GM23248 (cell line): ENCODE measurements at regions not wholly inside any gene's neighbourhood (a gene's known extent, or its start where the extent isn't known, plus 50 kb on each side); places are given as distances from the start of the nearest gene placed in this dataset.

Experiments used
- DNase-seq: peaks from one replicate; pipeline ENCODE4 v3.0.0-alpha.2; 2015
- H2AFZ ChIP-seq: fragments of 200-600 bp; sonication (generic); 2 replicates; pipeline ENCODE4 v1.6.1; 2016; ENCODE audit warnings: antibody characterized with exemption
- H3F3A ChIP-seq: fragments of 200-600 bp; sonication (generic); 2 replicates; pipeline ENCODE4 v1.6.1; 2016; ENCODE audit warnings: mild to moderate bottlenecking, antibody characterized with exemption, mixed run types; ENCODE audit not compliant: insufficient read depth
- H3K27ac ChIP-seq: fragments of 200-600 bp; sonication (generic); 2 replicates; pipeline ENCODE4 v1.5.1; 2016; ENCODE audit warnings: mild to moderate bottlenecking
- H3K27me3 ChIP-seq: fragments of 200-600 bp; sonication (generic); replicated peaks from 2 replicates; pipeline ENCODE4 v1.6.1; 2016; ENCODE audit warnings: mild to moderate bottlenecking; ENCODE audit not compliant: insufficient read depth
- H3K36me3 ChIP-seq: fragments of 200-600 bp; sonication (generic); 2 replicates; pipeline ENCODE4 v1.6.1; 2016; ENCODE audit warnings: low read depth, mild to moderate bottlenecking
- H3K4me1 ChIP-seq: fragments of 200-600 bp; sonication (generic); 2 replicates; pipeline ENCODE4 v1.6.1; 2016; ENCODE audit warnings: mild to moderate bottlenecking; ENCODE audit not compliant: insufficient read depth
- H3K4me2 ChIP-seq: fragments of 200-600 bp; sonication (generic); one replicate; pipeline ENCODE4 v1.6.1; 2016; ENCODE audit warnings: mild to moderate bottlenecking; ENCODE audit not compliant: unreplicated experiment
- H3K4me3 ChIP-seq: fragments of 200-600 bp; sonication (generic); 2 replicates; pipeline ENCODE4 v1.5.1; 2016; ENCODE audit warnings: mild to moderate bottlenecking
- H3K79me2 ChIP-seq: fragments of 200-600 bp; sonication (generic); 2 replicates; pipeline ENCODE4 v1.6.1; 2016; ENCODE audit warnings: mild to moderate bottlenecking; ENCODE audit not compliant: insufficient read depth
- H3K9ac ChIP-seq: fragments of 200-600 bp; sonication (generic); 2 replicates; pipeline ENCODE4 v1.6.1; 2016; ENCODE audit warnings: mild to moderate bottlenecking
- H3K9me2 ChIP-seq: fragments of 200-600 bp; sonication (generic); 2 replicates; pipeline ENCODE4 v1.6.1; 2016; ENCODE audit warnings: mixed run types, mild to moderate bottlenecking, moderate library complexity; ENCODE audit not compliant: insufficient read depth
- H3K9me3 ChIP-seq: fragments of 200-600 bp; sonication (generic); one replicate; pipeline ENCODE4 v1.6.1; 2017; ENCODE audit warnings: low read depth
- H4K20me1 ChIP-seq: fragments of 200-600 bp; sonication (generic); 2 replicates; pipeline ENCODE4 v1.6.0; 2016; ENCODE audit not compliant: insufficient read depth
- EZH2 ChIP-seq: fragments of 200-600 bp; sonication (generic); IDR thresholded peaks from 2 replicates; pipeline ENCODE4 v1.6.1; 2018; ENCODE audit warnings: antibody characterized with exemption, mild to moderate bottlenecking; ENCODE audit not compliant: insufficient read depth, poor library complexity, severe bottlenecking
- EZH2phosphoT487 ChIP-seq: fragments of 200-600 bp; sonication (generic); IDR thresholded peaks from 2 replicates; pipeline ENCODE4 v1.6.1; 2018; ENCODE audit warnings: antibody characterized with exemption, moderate library complexity, mild to moderate bottlenecking, low read depth; ENCODE audit not compliant: insufficient read depth
- WGBS, 2 experiments: methylation state at CpG; one replicate each; pipeline ENCODE4 v1.1.6; 2015 to 2017; ENCODE audit warnings: low lambda C conversion rate in 2 of 2, low coverage in 1 of 2; ENCODE audit errors: missing lambda C conversion rate in 2 of 2; 5-methylcytosine and 5-hydroxymethylcytosine counted together
- in situ Hi-C: fragments of 300-500 bp; cut with MboI; formaldehyde crosslinking; loops from 2 replicates; pipeline ENCODE4 v1.15.0; 2020

DNA sequence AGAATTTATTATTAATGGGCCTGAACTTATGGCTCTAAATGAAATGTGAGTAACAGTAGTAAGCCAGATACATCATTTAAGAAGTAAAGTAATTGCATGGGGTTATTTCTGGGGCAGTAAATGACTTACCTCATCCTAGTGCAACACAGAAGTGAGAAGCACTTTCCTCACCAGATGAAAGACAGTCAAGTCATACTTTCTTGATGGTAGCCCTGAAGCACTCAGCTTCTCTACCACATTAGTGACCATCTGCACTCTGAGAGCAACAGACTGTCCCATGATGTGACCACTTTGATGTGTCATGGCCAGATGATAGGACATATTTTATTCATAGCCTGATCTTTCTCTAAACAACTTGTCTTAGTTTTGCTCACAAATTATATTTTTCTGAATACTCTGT, 369.5 kb upstream of the PHF14 start:
- Histone ChIP-seq H3K4me3 (no peak overlapping the region), H3K9me2 (no peaks in the 10 kb centered on the region), H3K79me2 (no peaks in the 10 kb centered on the region), H3K4me2 (no peak overlapping the region), H4K20me1 (no peaks in the 10 kb centered on the region), H3K9ac (no peak overlapping the region), H3K4me1 (no peaks in the 10 kb centered on the region), H3K36me3 (no peaks in the 10 kb centered on the region), H3F3A (no peaks in the 10 kb centered on the region), H3K9me3 (no peaks in the 10 kb centered on the region), H2AFZ (no peak overlapping the region), H3K27ac (no peak overlapping the region), H3K27me3 (no peaks in the 10 kb centered on the region)
- no peak for DNase-seq
- in situ Hi-C loops = no loop called here
- TF ChIP-seq EZH2phosphoT487 (no peak), EZH2 (no peak)

DNA sequence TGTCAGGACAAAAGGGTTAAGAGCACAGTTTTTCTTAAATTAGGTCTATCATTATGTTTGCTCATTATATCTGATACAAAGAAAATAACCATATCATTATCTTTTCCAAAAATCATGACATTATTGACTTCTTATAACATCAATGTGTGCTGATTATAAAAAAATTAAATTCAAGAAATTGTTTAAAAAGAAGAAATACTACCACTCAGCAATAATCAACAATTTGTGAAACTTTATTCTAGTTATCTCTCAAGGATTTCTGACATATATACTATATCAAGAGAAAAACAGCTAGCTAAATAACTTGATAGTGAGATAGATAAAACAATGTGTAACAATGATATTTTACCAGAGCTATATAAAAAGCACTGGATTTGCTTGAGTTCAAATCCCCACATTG, 360.7 kb upstream of the PHF14 start:
- no peak for TF ChIP-seq EZH2phosphoT487
- TF ChIP-seq EZH2 = no peak
- Histone ChIP-seq H3K36me3 (no peaks in the 10 kb centered on the region), H3K9me2 (no peaks in the 10 kb centered on the region), H3K79me2 (no peaks in the 10 kb centered on the region), H3K4me2 (no peak overlapping the region), H3K27me3 (no peaks in the 10 kb centered on the region), H3F3A (no peaks in the 10 kb centered on the region), H2AFZ (no peak overlapping the region), H3K9me3 (no peaks in the 10 kb centered on the region), H3K9ac (no peak overlapping the region), H3K27ac (no peak overlapping the region), H3K4me3 (no peak overlapping the region), H4K20me1 (no peaks in the 10 kb centered on the region), H3K4me1 (no peaks in the 10 kb centered on the region)
- DNase-seq = no peak
- in situ Hi-C loops = no loop called here

DNA sequence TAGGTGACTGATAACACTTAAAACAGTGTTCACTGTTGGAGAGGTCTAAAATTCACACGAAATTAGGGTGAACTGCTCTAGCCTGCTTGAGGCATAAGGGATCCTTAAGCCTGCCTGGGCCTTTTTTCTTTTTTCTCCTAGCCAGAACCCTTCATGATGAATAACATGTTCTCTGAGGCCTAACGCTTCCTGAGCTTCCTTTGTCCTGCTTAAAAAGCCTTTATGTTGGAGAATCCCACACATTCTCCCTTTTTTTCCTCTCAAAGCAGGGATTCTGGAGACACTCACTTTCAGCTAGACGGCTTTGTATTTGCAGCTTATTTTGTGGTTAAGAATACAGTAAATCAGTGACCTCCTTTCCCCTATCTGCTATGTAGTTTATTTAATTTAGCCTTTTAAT, 354.7 kb upstream of the PHF14 start:
- no peak overlapping the region for H3K27ac ChIP-seq
- 8 to 13% methylated on average over 3 of the region's 3 CpGs for WGBS, 2 experiments
- no peak overlapping the region for H2AFZ ChIP-seq
- H3K79me2 ChIP-seq = no peaks in the 10 kb centered on the region
- no peak overlapping the region for H3K9ac ChIP-seq
- H3K4me1 ChIP-seq = no peaks in the 10 kb centered on the region
- TF ChIP-seq EZH2phosphoT487 = no peak
- no peak for TF ChIP-seq EZH2
- H3K36me3 ChIP-seq = no peaks in the 10 kb centered on the region
- DNase-seq = no peak
- H3F3A ChIP-seq = no peaks in the 10 kb centered on the region
- no peaks in the 10 kb centered on the region for H4K20me1 ChIP-seq
- H3K9me2 ChIP-seq = no peaks in the 10 kb centered on the region
- no peaks in the 10 kb centered on the region for H3K27me3 ChIP-seq
- in situ Hi-C loops = no loop called here
- H3K4me2 ChIP-seq = no peak overlapping the region
- no peak overlapping the region for H3K4me3 ChIP-seq
- no peaks in the 10 kb centered on the region for H3K9me3 ChIP-seq

DNA sequence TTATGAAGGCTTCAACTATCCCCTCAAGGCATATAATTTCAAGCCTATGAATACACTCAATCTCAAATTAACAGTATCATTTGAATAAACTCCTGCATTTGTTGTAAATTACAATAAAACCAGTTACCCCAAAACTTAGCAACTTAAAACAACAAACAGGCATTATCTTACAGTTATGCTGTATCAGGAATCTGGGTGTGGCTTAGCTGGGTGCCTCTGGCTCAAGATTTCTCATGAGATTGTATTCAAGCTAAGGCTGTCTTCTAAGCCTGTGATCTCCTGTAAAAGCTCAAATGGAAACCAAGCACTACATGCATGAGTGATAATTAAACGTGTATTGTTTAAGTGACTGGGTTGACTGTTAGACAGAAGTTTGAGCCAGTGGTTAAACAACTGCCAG, 341.0 kb upstream of the PHF14 start:
- H3K9me3 ChIP-seq = no peaks in the 10 kb centered on the region

GRCh38 chr7:10634239-10634638, 339.4 kb upstream of the PHF14 start:
- Histone ChIP-seq H3K4me3 (no peak overlapping the region), H4K20me1 (no peaks in the 10 kb centered on the region), H3K36me3 (no peaks in the 10 kb centered on the region), H2AFZ (no peak overlapping the region), H3K4me1 (no peaks in the 10 kb centered on the region), H3K9me3 (no peaks in the 10 kb centered on the region), H3K9me2 (no peaks in the 10 kb centered on the region), H3K27ac (no peak overlapping the region), H3K9ac (no peak overlapping the region), H3K79me2 (no peaks in the 10 kb centered on the region), H3K27me3 (no peaks in the 10 kb centered on the region), H3K4me2 (no peak overlapping the region), H3F3A (no peaks in the 10 kb centered on the region)
- in situ Hi-C loops = no loop called here
- no peak for DNase-seq
- WGBS, 2 experiments = 14 to 17% methylated on average over 2 of the region's 2 CpGs
- TF ChIP-seq EZH2 (no peak), EZH2phosphoT487 (no peak)

More for the DNA sequence above, 341.0 kb upstream of the PHF14 start:
- 10 to 20% methylated on average over 1 of the region's 1 CpG for WGBS, 2 experiments
- no peaks in the 10 kb centered on the region for H3K4me1 ChIP-seq
- no peak for DNase-seq
- H2AFZ ChIP-seq = no peak overlapping the region
- H3K9me2 ChIP-seq = no peaks in the 10 kb centered on the region
- H3K9ac ChIP-seq = no peak overlapping the region
- no peaks in the 10 kb centered on the region for H3K27me3 ChIP-seq
- TF ChIP-seq EZH2phosphoT487 = no peak
- no peak for TF ChIP-seq EZH2
- no peaks in the 10 kb centered on the region for H4K20me1 ChIP-seq
- H3F3A ChIP-seq = no peaks in the 10 kb centered on the region
- no peak overlapping the region for H3K27ac ChIP-seq
- in situ Hi-C loops = no loop called here
- no peaks in the 10 kb centered on the region for H3K79me2 ChIP-seq
- no peak overlapping the region for H3K4me2 ChIP-seq
- no peaks in the 10 kb centered on the region for H3K36me3 ChIP-seq
- H3K4me3 ChIP-seq = no peak overlapping the region
